ENCODE measurements at regions not wholly inside any gene's neighbourhood (a gene's known extent, or its start where the extent isn't known, plus 50 kb on each side); places are given as distances from the start of the nearest gene placed in this dataset.

DNA sequence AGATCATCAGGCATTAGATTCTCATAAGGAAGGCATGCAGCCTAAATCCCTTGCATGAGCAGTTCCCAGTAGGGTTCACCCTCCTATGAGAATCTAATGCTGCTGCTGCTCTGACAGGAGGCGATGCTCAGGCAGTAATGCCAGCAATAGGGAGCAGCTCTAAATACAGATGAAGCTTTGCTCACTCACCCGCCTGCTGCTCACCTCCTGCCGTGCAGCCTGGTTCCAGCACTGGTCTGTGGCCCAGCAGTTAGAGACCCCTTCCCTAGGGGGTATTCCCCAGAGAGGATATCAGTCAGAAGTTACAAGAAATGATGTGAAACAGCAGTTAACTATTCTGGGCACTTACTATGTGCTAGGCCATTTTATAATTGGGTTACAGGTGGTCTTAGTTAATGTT is 226.0 kb downstream of the KCNJ3 start:
- TF ChIP-seq CTCF (IDR thresholded peaks at IDR 0.05), result no peak
- no peak for TF ChIP-seq ZFX (IDR thresholded peaks at IDR 0.05; ENCODE audit: borderline replicate concordance)
